ENCODE measurements at regions not wholly inside any gene's neighbourhood (a gene's known extent, or its start where the extent isn't known, plus 50 kb on each side); places are given as distances from the start of the nearest gene placed in this dataset.

- H3K27ac Mint-ChIP-seq: no peak overlapping the region
- Histone ChIP-seq H3K4me2 (no peak overlapping the region), H3K27me3 (ENCODE audit: insufficient read depth) (no peaks in the 10 kb centered on the region), H3K9me2 (ENCODE audit: insufficient read depth) (no peaks in the 10 kb centered on the region), H3K4me3 (no peak overlapping the region), H3F3A (replicated peaks; ENCODE audit: low read depth) (no peaks in the 10 kb centered on the region), H3K4me1 (ENCODE audit: insufficient read depth) (no peaks in the 10 kb centered on the region), H3K79me2 (replicated peaks; ENCODE audit: insufficient read depth) (no peaks in the 10 kb centered on the region), H4K20me1 (replicated peaks; ENCODE audit: insufficient read depth) (no peaks in the 10 kb centered on the region), H3K36me3 (ENCODE audit: insufficient read depth) (no peaks in the 10 kb centered on the region), H3K27ac (ENCODE audit: low read depth) (no peak overlapping the region), H2AFZ (no peak overlapping the region)
- no peaks in the 10 kb centered on the region for H3K36me3 Mint-ChIP-seq (ENCODE audit: low read depth)
- DNase-seq (ENCODE audit: low spot score) (no peak), ATAC-seq (no peak)
- no peak overlapping the region for H3K4me3 Mint-ChIP-seq
- no peaks in the 10 kb centered on the region for H3K27me3 Mint-ChIP-seq (ENCODE audit: insufficient read depth, low read depth, poor library complexity)
- 0 out of 3 replicates have a peak, but pooled peaks cover 5% of the 10 kb centered on the region for H3K4me1 Mint-ChIP-seq
- TF ChIP-seq ETS1 (IDR thresholded peaks at IDR 0.05) (no peak), ZNF331 (CRISPR knock-in tag; IDR thresholded peaks at IDR 0.05; ENCODE audit: low read depth) (no peak), EZH2 (IDR thresholded peaks at IDR 0.05; ENCODE audit: low read depth, unreplicated experiment) (no peak), POLR2AphosphoS5 (IDR thresholded peaks at IDR 0.05; ENCODE audit: low read depth) (no peak), NANOG (IDR thresholded peaks at IDR 0.05; ENCODE audit: borderline replicate concordance) (no peak), STAT1 (IDR thresholded peaks at IDR 0.05; ENCODE audit: unreplicated experiment) (no peak), ZNF114 (CRISPR knock-in tag; IDR thresholded peaks at IDR 0.05) (no peak), JUNB (IDR thresholded peaks at IDR 0.05; ENCODE audit: unreplicated experiment) (no peak), CREB1 (CRISPR knock-in tag; IDR thresholded peaks at IDR 0.05; ENCODE audit: low read depth) (no peak), ZNF462 (CRISPR knock-in tag; IDR thresholded peaks at IDR 0.05) (no peak), EZH2phosphoT487 (IDR thresholded peaks at IDR 0.05; ENCODE audit: unreplicated experiment) (no peak)
- TF ChIP-seq, protein P1, sequence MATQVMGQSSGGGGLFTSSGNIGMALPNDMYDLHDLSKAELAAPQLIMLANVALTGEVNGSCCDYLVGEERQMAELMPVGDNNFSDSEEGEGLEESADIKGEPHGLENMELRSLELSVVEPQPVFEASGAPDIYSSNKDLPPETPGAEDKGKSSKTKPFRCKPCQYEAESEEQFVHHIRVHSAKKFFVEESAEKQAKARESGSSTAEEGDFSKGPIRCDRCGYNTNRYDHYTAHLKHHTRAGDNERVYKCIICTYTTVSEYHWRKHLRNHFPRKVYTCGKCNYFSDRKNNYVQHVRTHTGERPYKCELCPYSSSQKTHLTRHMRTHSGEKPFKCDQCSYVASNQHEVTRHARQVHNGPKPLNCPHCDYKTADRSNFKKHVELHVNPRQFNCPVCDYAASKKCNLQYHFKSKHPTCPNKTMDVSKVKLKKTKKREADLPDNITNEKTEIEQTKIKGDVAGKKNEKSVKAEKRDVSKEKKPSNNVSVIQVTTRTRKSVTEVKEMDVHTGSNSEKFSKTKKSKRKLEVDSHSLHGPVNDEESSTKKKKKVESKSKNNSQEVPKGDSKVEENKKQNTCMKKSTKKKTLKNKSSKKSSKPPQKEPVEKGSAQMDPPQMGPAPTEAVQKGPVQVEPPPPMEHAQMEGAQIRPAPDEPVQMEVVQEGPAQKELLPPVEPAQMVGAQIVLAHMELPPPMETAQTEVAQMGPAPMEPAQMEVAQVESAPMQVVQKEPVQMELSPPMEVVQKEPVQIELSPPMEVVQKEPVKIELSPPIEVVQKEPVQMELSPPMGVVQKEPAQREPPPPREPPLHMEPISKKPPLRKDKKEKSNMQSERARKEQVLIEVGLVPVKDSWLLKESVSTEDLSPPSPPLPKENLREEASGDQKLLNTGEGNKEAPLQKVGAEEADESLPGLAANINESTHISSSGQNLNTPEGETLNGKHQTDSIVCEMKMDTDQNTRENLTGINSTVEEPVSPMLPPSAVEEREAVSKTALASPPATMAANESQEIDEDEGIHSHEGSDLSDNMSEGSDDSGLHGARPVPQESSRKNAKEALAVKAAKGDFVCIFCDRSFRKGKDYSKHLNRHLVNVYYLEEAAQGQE (IDR thresholded peaks at IDR 0.05; ENCODE audit: unreplicated experiment): no peak
- TF ChIP-seq, protein P2, sequence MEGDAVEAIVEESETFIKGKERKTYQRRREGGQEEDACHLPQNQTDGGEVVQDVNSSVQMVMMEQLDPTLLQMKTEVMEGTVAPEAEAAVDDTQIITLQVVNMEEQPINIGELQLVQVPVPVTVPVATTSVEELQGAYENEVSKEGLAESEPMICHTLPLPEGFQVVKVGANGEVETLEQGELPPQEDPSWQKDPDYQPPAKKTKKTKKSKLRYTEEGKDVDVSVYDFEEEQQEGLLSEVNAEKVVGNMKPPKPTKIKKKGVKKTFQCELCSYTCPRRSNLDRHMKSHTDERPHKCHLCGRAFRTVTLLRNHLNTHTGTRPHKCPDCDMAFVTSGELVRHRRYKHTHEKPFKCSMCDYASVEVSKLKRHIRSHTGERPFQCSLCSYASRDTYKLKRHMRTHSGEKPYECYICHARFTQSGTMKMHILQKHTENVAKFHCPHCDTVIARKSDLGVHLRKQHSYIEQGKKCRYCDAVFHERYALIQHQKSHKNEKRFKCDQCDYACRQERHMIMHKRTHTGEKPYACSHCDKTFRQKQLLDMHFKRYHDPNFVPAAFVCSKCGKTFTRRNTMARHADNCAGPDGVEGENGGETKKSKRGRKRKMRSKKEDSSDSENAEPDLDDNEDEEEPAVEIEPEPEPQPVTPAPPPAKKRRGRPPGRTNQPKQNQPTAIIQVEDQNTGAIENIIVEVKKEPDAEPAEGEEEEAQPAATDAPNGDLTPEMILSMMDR (conservative IDR thresholded peaks at IDR 0.05; ENCODE audit: low read depth in 2 of 2): no peak
- H3K9me3 Mint-ChIP-seq: no peaks in the 10 kb centered on the region
These were observed 413.7 kb downstream of the PDCD6IP start for GRCh38 chr3:34212175-34212574.

Data from GM23338 (cell line).